Ectodermal cell (in vitro differentiated cells): ENCODE measurements at regions not wholly inside any gene's neighbourhood (a gene's known extent, or its start where the extent isn't known, plus 50 kb on each side); places are given as distances from the start of the nearest gene placed in this dataset.

Source experiments
- H3K27ac ChIP-seq: 2 replicates; pipeline ENCODE4 v1.7.0; 2013; ENCODE audit warnings: mild to moderate bottlenecking, low read depth, low read length; ENCODE audit not compliant: insufficient read depth, poor library complexity, severe bottlenecking
- H3K27me3 ChIP-seq: 2 replicates; pipeline ENCODE4 v1.7.0; 2013; ENCODE audit warnings: mild to moderate bottlenecking, low read length; ENCODE audit not compliant: insufficient read depth, control insufficient read depth, poor library complexity, severe bottlenecking
- H3K36me3 ChIP-seq: one replicate; pipeline ENCODE4 v1.7.0; 2013; ENCODE audit warnings: low read length; ENCODE audit not compliant: control insufficient read depth, insufficient read depth
- H3K4me1 ChIP-seq: one replicate; pipeline ENCODE4 v1.7.0; 2013; ENCODE audit warnings: low read length; ENCODE audit not compliant: control insufficient read depth, insufficient read depth
- H3K4me3 ChIP-seq: 2 replicates; pipeline ENCODE4 v1.7.0; 2013; ENCODE audit warnings: low read depth, low read length, control low read depth; ENCODE audit not compliant: insufficient read depth
- H3K9me3 ChIP-seq: 2 replicates; pipeline ENCODE4 v1.7.0; 2013; ENCODE audit warnings: mild to moderate bottlenecking, low read length, moderate library complexity; ENCODE audit not compliant: control insufficient read depth
- WGBS, 2 experiments: methylation state at CpG; one replicate each; pipeline ENCODE4 v1.1.7; 2013; ENCODE audit warnings: missing lambda C conversion rate in 2 of 2; 5-methylcytosine and 5-hydroxymethylcytosine counted together

DNA sequence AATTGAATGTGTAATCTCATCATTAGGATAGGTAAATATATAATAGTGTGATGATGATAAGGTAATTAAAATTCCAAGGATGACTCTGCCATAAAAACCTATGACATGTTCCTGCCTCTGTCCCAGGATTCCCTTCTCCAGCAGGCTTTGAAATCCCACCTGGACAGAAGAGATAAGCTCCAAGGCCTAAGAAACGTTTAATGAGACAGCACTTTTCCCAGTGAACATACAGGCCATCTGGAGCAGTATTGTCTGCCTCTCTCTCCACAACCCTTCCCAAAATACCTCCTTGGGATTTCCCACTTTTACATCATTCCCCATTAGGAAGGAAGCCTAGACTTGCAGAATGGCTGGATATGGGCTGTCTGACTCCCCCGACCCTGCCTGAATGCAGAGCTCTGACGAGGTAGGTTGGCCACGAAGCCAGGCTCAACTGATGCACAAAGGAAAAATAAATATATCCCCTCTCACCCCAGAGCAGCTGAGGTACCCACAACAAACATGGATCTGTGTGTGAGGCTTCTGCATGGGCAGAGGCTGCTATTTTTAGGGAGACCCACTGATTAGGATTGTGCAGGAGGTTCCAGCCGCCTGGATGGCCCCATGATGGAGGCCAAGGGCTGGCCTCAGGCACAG lies 71.0 kb downstream of the TMPRSS5 start:
- 73 to 80% methylated on average over 5 of the region's 5 CpGs for WGBS, 2 experiments
- no peaks in the 10 kb centered on the region for H3K9me3 ChIP-seq
- no peaks in the 10 kb centered on the region for H3K4me1 ChIP-seq
- no peak overlapping the region for H3K4me3 ChIP-seq
- no peak overlapping the region for H3K27ac ChIP-seq
- no peaks in the 10 kb centered on the region for H3K36me3 ChIP-seq
- no peaks in the 10 kb centered on the region for H3K27me3 ChIP-seq

DNA sequence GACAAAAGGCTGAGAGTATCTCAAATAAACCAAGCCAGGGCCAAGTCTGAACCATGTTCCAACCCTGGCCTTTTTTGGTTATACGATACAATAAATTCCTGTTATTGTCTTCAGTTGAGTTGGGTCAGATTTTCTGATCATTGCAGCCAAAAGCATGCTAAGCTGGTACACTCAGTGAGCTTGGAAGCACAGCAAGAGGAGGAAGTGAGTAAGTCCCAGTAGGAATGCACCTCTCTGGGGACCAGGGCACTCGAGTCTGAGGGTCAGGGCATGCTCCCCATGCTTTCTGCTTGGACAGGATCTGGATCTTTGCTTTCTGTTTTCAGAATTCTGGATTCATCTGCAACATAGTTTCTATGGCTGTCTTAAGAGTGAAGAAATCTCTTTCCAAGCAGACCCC lies 73.1 kb downstream of the TMPRSS5 start:
- Histone ChIP-seq H3K4me1 (peaks cover 10% of the 10 kb centered on the region), H3K9me3 (no peaks in the 10 kb centered on the region), H3K27me3 (no peaks in the 10 kb centered on the region), H3K36me3 (no peaks in the 10 kb centered on the region), H3K4me3 (no peak overlapping the region), H3K27ac (no peak overlapping the region)
- WGBS, 2 experiments = 69 to 74% methylated on average over 2 of the region's 2 CpGs

DNA sequence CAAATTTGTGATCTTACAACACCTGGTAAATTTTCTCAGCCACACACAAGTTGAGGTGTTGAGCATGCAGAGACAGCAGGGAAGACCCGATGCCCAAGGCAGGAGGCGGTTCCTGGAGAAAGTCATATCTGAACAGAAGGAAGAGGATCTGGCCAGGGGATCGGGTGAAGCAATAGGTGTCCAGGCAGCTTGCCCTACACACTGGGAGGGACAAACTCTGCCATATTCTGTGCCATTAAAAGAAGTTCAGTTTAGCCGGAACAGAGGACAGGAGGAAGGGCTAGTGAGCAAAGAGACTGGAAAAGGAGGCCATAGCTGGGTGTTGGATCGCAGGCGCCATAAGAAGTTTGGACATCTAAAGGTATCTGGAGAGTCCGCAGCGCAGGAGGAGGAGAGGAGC lies 76.5 kb downstream of the TMPRSS5 start:
- no peak overlapping the region for H3K4me3 ChIP-seq
- H3K36me3 ChIP-seq = no peaks in the 10 kb centered on the region
- H3K27me3 ChIP-seq = no peaks in the 10 kb centered on the region
- no peak overlapping the region for H3K27ac ChIP-seq
- peaks cover 10% of the 10 kb centered on the region for H3K4me1 ChIP-seq
- 85 to 90% methylated on average over 8 of the region's 8 CpGs for WGBS, 2 experiments
- H3K9me3 ChIP-seq = no peaks in the 10 kb centered on the region

DNA sequence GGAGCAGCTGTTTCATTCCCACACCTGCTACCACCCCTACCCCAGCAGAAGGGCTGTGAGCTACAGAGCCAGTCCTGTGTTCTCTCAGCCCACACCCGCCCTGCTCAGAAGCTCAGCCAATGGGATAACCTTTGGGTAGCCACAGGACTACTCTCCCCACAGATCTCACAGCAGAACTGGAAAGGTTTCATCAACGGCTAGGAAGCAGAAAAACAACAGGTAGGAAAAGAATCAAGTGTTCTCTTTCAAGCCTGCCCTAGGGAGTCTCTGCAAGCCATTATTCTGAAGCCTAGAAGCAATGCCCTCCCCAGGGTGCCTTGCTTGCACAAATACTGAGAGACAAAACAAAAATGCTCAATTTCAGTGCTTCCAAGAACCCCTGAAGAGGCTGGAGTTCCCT lies 77.2 kb downstream of the TMPRSS5 start:
- no peaks in the 10 kb centered on the region for H3K9me3 ChIP-seq
- peaks cover 10% of the 10 kb centered on the region for H3K4me1 ChIP-seq
- no peaks in the 10 kb centered on the region for H3K27me3 ChIP-seq
- 1 to 2% methylated on average over 2 of the region's 2 CpGs for WGBS, 2 experiments
- H3K36me3 ChIP-seq = no peaks in the 10 kb centered on the region
- no peak overlapping the region for H3K27ac ChIP-seq
- H3K4me3 ChIP-seq = no peak overlapping the region

DNA sequence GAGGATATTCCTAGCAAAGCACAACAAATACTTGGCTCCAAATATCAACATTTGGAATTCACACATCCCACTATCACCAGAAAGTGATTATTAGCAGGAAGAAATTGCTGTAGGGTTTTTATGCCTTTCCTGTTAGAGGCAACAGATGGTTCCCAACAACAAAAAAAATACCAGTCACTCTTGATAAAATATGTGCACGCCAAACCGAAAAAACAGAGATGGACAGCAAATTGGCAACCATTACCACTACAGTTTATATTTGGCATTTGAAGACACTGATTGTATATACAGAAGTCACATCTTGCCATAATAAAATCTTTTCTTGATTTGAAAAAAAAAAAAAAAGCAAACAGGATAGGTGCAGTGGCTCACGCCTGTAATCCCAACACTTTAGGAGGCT lies 78.2 kb downstream of the TMPRSS5 start:
- no peak overlapping the region for H3K27ac ChIP-seq
- H3K4me3 ChIP-seq = no peak overlapping the region
- H3K4me1 ChIP-seq = peaks cover 10% of the 10 kb centered on the region
- 94 to 96% methylated on average over 3 of the region's 3 CpGs for WGBS, 2 experiments
- H3K9me3 ChIP-seq = no peaks in the 10 kb centered on the region
- no peaks in the 10 kb centered on the region for H3K27me3 ChIP-seq
- no peaks in the 10 kb centered on the region for H3K36me3 ChIP-seq

DNA sequence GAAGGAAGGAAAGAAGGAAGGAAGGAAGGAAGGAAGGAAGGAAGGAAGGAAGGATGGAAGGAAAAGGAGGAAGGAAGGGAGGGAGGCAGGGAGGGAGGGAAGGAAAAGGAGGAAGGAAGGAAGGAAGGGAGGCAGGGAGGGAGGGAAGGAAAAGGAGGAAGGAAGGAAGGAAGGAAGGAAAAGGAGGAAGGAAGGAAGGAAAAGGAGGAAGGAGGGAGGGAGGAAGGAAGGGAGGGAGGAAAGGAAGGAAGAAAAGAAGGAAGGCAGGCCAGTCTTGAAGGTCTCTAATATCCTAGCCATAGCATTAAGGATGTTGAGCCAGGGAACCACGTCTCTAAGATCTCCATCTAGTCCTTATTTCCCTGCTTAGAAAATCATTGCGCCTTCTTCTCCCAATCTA lies 78.8 kb downstream of the TMPRSS5 start:
- 89% methylated on average over 2 of the region's 2 CpGs for WGBS, 2 experiments
- Histone ChIP-seq H3K27me3 (no peaks in the 10 kb centered on the region), H3K9me3 (no peaks in the 10 kb centered on the region), H3K36me3 (no peaks in the 10 kb centered on the region), H3K4me1 (peaks cover 10% of the 10 kb centered on the region), H3K4me3 (no peak overlapping the region), H3K27ac (no peak overlapping the region)

DNA sequence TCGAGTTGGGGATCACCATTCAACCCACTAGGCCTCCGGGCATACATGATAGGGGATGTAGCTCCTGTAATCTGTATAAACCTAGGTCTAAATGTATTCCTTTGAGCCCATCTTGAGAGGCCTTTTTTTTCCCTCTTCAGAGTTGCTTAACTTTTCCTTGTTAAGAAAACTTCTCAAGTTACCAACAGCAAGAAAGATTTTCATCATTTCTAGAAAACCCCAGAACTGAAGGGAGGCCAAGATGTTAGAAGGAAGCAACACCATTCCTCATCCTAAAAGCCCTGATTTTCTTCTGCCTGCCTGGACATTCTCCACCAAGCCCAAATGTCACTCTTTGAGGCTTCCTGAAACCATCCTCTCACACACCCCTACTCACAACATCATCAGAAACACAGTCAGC lies 79.4 kb downstream of the TMPRSS5 start:
- Histone ChIP-seq H3K4me1 (peaks cover 10% of the 10 kb centered on the region), H3K9me3 (no peaks in the 10 kb centered on the region), H3K27ac (no peak overlapping the region), H3K36me3 (no peaks in the 10 kb centered on the region), H3K4me3 (no peak overlapping the region), H3K27me3 (no peaks in the 10 kb centered on the region)
- 90% methylated on average over 2 of the region's 2 CpGs for WGBS, 2 experiments

DNA sequence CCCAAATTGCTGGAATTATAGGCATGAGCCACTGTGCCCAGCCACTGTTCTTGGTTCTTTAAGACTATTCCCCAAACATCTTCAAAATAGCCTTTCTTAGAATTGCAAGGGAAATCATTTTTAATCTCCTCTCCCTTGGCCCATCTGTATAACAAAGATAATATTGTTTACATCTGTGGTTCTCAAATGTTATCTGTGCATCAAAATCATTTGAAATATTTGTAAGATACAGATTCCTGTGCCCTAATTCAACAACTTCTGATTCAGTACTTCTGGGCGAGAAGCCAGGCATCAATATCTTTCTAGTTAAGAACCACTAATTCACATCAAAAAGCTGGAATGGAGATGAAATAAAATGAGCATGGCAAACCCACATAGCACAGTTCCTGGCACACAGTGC lies 83.0 kb downstream of the TMPRSS5 start:
- 86 to 100% methylated on average over 1 of the region's 1 CpG for WGBS, 2 experiments
- Histone ChIP-seq H3K9me3 (no peaks in the 10 kb centered on the region), H3K36me3 (no peaks in the 10 kb centered on the region), H3K4me1 (no peaks in the 10 kb centered on the region), H3K27me3 (no peaks in the 10 kb centered on the region), H3K4me3 (no peak overlapping the region), H3K27ac (no peak overlapping the region)

GRCh38 chr11:113618360-113618759 lies 87.7 kb downstream of the TMPRSS5 start:
- 81 to 98% methylated on average over 2 of the region's 2 CpGs for WGBS, 2 experiments
- Histone ChIP-seq H3K36me3 (no peaks in the 10 kb centered on the region), H3K4me3 (no peak overlapping the region), H3K27ac (no peak overlapping the region), H3K27me3 (no peaks in the 10 kb centered on the region), H3K4me1 (no peaks in the 10 kb centered on the region), H3K9me3 (no peaks in the 10 kb centered on the region)

DNA sequence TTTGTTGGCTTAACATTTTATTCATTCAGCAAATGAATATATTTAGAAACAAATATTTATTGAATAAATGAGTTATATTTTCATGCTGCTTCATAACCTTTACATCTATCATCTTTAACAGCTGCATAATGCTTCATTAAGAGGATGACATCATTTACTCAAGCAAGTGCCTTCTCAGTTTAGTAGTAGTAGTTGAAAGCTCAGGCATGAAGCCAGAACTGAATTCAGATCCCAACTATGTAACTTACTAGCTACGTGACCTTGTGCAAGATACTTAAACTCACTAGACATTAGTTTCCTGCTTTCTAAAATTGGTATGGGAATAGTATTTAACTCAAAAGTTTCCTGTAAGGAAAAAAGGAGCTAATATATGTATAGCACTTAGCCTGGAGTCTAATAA lies 90.3 kb downstream of the TMPRSS5 start:
- no peaks in the 10 kb centered on the region for H3K4me1 ChIP-seq
- WGBS, 2 experiments = 80% methylated on average over 1 of the region's 1 CpG; no CpG with 5 or more reads in 1 of the 2 experiments
- no peak overlapping the region for H3K4me3 ChIP-seq

DNA sequence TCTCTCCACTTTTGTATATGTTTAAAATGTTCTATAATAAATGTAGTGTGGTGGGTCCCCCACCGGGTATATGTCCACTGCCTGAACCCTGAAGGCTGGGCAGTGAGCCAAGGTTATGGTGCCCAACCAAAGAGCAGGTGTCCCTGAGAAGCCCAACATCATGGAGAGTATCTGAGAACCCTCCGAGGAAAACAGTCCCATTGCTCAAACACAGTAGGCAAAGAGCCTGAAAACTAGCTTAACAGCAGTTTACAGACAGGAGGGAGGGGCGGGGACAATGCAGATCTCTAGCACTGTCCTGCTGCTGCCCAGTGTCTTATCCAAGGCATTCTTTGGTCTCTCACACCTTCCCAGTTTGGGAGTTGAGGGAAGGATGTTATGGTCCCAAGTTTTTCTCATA lies 91.0 kb downstream of the TMPRSS5 start:
- WGBS, 2 experiments = 70 to 71% methylated on average over 3 of the region's 3 CpGs
- no peak overlapping the region for H3K4me3 ChIP-seq
- no peaks in the 10 kb centered on the region for H3K27me3 ChIP-seq
- no peaks in the 10 kb centered on the region for H3K4me1 ChIP-seq
- H3K9me3 ChIP-seq = no peaks in the 10 kb centered on the region
- no peaks in the 10 kb centered on the region for H3K36me3 ChIP-seq
- no peak overlapping the region for H3K27ac ChIP-seq

More for the DNA sequence above, 90.3 kb downstream of the TMPRSS5 start:
- Histone ChIP-seq H3K27me3 (no peaks in the 10 kb centered on the region), H3K27ac (no peak overlapping the region), H3K9me3 (no peaks in the 10 kb centered on the region), H3K36me3 (no peaks in the 10 kb centered on the region)
